NCI-H2107 treated with DMSO at 0.1 percent for 48 hours (cell line): ENCODE measurements at regions not wholly inside any gene's neighbourhood (a gene's known extent, or its start where the extent isn't known, plus 50 kb on each side); places are given as distances from the start of the nearest gene placed in this dataset.
"Not testable (repeated sequence)": the region's sequence is repeated elsewhere in the genome, so short reads cannot be mapped to it uniquely, and the experiment has no call there.

Source experiments
- DNase-seq: peaks from one replicate; lab custom pipeline; 2025; ENCODE audit not compliant: unreplicated experiment; lab: John Stamatoyannopoulos, UW

- DNase-seq = no peak
These were observed 102.1 kb upstream of the FAT3 start for GRCh38 chr11:92122561-92122960.

GRCh38 chr11:92111287-92111686, 113.3 kb upstream of the FAT3 start:
- DNase-seq = no peak

- DNase-seq = no peak
These were observed 115.2 kb upstream of the FAT3 start for GRCh38 chr11:92109466-92109865.

GRCh38 chr11:92107331-92107730, 117.3 kb upstream of the FAT3 start:
- DNase-seq = no peak

GRCh38 chr11:92104349-92104748, 120.3 kb upstream of the FAT3 start:
- no peak for DNase-seq

GRCh38 chr11:92101920-92102319, 122.7 kb upstream of the FAT3 start:
- no peak for DNase-seq

- DNase-seq = no peak
These were observed 125.4 kb upstream of the FAT3 start for GRCh38 chr11:92099183-92099582.

- no peak for DNase-seq
These were observed 126.4 kb upstream of the FAT3 start for GRCh38 chr11:92098172-92098571.

- DNase-seq = no peak
These were observed 136.7 kb upstream of the FAT3 start for GRCh38 chr11:92087725-92088537.

- DNase-seq = no peak
These were observed 141.5 kb upstream of the FAT3 start for GRCh38 chr11:92083123-92083522.

- no peak for DNase-seq
These were observed 142.0 kb upstream of the FAT3 start for GRCh38 chr11:92082652-92083051.

- not testable (repeated sequence) for DNase-seq
These were observed 150.1 kb upstream of the FAT3 start for GRCh38 chr11:92074498-92074897.

- no peak for DNase-seq
These were observed 153.0 kb upstream of the FAT3 start for GRCh38 chr11:92071660-92072059.

GRCh38 chr11:92070026-92070889, 154.4 kb upstream of the FAT3 start:
- no peak for DNase-seq

GRCh38 chr11:92067016-92067415, 157.6 kb upstream of the FAT3 start:
- no peak for DNase-seq

- DNase-seq = no peak
These were observed 163.1 kb upstream of the FAT3 start for GRCh38 chr11:92061456-92062062.

GRCh38 chr11:92057849-92058442, 166.7 kb upstream of the FAT3 start:
- no peak for DNase-seq

- DNase-seq = no peak
These were observed 171.4 kb upstream of the FAT3 start for GRCh38 chr11:92053216-92053615.

GRCh38 chr11:92050305-92050704, 174.3 kb upstream of the FAT3 start:
- DNase-seq = no peak

GRCh38 chr11:92048415-92048814, 176.2 kb upstream of the FAT3 start:
- DNase-seq = no peak

- DNase-seq = no peak
These were observed 178.5 kb upstream of the FAT3 start for GRCh38 chr11:92046103-92046502.
